Urinary bladder (tissue), 3 donors: ENCODE measurements at regions not wholly inside any gene's neighbourhood (a gene's known extent, or its start where the extent isn't known, plus 50 kb on each side); places are given as distances from the start of the nearest gene placed in this dataset.

Experiments
- DNase-seq: peaks from one replicate; pipeline ENCODE4 v3.0.0-alpha.2; 2015; ENCODE audit errors: extremely low spot score
- H3K27ac ChIP-seq: one replicate; pipeline ENCODE4 v1.5.1; 2013; ENCODE audit warnings: low read depth, mild to moderate bottlenecking, moderate library complexity
- H3K36me3 ChIP-seq: one replicate; pipeline ENCODE4 v1.6.1; 2013; ENCODE audit warnings: mild to moderate bottlenecking, moderate library complexity; ENCODE audit not compliant: insufficient read depth
- H3K4me1 ChIP-seq: one replicate; pipeline ENCODE4 v1.6.1; 2013; ENCODE audit warnings: mild to moderate bottlenecking, moderate library complexity; ENCODE audit not compliant: insufficient read depth
- H3K4me3 ChIP-seq: one replicate; pipeline ENCODE4 v1.5.1; 2013; ENCODE audit warnings: low read depth, low read length
- WGBS: extraction: QIAGEN DNeasy Blood & Tissue Kit; methylation state at CpG from one replicate; pipeline ENCODE4 v1.1.7; 2013; 5-methylcytosine and 5-hydroxymethylcytosine counted together
- donor health status: healthy with polysubstance abuse.
- donor health status: healthy.

DNA sequence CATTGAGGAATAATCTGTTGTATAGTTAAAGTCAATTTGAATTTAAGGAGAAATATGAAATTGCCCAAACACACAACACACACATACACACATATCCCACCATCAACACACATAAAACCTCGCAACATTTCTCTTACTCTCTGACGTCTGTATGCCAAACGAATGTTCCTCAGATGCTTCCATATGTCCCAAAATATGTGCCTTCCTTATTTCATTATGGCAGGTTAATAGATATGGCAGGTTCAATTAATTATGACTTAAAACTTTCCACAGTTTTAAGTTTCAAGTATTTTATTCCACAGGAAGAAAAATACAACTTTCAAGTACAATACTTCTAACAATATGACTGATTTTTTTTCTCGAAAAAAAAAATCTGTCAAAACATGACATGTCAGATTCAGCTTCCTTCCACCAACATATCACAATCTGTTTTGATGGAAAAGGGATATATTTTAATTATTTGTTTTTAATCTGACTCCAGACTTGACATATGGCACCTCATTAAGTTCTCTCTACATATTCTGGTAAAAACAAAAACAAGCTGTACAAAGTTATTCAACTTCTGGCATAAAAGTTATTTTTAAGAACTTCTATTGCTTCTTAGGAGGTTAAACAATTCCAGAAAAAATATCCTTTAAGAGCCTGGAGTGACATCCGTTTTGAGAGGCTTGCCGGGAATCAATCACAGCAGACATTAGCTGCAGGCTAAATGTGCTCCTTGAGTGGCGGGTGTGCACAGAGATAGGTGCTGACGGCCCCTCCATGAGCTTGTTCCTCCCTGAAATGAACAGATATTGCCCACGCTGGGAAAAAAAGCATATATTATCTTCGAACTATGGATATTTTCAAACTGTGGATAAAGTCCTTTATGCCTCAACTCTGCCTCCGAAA lies 812.7 kb downstream of the DCDC2C start:
- Histone ChIP-seq H3K4me1 (no peaks in the 10 kb centered on the region), H3K27ac (no peak overlapping the region), H3K4me3 (no peak overlapping the region), H3K36me3 (no peaks in the 10 kb centered on the region)
- 63% methylated on average over 11 of the region's 11 CpGs for WGBS
- no peak for DNase-seq

DNA sequence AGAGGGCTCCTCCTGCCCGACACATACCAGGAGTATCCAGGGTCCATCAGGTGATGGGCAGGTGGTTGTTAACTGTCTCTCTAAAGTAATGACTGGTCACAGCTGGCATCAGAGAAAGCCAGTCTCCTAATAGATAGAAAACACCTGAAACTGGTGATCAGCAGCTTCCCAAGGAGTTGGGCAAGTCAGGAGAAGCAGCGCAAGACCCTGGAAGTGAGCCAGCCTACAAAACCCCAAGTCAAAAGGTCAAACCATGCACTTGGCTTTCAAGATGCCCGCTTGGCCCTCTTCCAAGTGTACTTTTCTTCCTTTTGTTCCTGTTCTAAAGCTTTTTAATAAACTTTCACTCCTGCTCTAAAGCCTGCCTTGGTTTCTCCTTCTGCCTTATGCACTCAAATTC lies 815.2 kb downstream of the DCDC2C start:
- DNase-seq, result no peak
- WGBS, result 82% methylated on average over 3 of the region's 3 CpGs

DNA sequence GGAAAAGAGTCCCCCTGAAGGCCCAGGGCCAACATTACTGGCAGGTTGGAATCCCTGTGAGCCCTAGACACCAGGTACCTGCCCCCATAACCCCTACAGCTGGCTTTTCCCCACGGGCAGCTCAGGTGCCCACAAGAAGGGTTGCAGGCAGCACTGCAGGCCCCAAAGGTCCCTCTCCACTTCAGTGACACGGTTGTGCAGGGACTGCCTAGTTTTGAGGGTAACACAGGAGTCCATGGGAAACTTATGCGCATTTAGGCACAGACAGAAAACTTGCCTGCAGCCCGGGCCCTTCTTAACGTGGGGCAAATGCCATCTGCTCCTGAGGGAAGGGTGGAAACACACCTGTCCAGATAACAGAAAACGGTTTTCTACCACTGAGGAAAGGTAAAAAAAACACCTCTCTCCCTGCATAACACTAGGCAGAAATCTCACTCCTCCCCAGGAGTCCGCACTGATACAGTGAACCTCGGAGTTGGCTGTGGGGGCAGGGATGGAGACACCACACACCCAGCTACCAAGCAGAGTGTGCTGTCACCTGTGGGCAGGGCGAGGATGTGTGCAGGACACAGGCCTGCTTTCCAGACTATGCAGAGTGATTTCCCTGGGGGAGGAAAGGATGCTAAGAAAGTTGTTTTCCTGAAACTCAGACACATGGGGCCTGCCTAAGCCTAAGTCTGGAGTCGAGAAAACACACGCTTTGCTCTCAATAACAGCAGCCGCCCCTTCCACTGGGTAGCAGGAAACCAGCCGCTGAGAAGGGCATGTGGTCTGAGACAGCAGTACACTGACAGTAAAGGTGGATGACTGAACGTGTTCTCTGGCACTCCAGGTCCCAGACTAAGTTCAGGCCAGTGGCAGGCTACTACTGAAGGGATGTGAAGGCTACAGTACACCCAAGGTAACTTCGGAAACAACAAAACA lies 819.4 kb downstream of the DCDC2C start:
- no peak overlapping the region for H3K4me3 ChIP-seq
- H3K36me3 ChIP-seq, result no peaks in the 10 kb centered on the region
- no peak overlapping the region for H3K27ac ChIP-seq
- DNase-seq, result no peak
- no peaks in the 10 kb centered on the region for H3K4me1 ChIP-seq
- 85% methylated on average over 15 of the region's 15 CpGs for WGBS

More for the DNA sequence above, 815.2 kb downstream of the DCDC2C start:
- Histone ChIP-seq H3K36me3 (no peaks in the 10 kb centered on the region), H3K27ac (no peak overlapping the region), H3K4me3 (no peak overlapping the region), H3K4me1 (no peaks in the 10 kb centered on the region)

DNA sequence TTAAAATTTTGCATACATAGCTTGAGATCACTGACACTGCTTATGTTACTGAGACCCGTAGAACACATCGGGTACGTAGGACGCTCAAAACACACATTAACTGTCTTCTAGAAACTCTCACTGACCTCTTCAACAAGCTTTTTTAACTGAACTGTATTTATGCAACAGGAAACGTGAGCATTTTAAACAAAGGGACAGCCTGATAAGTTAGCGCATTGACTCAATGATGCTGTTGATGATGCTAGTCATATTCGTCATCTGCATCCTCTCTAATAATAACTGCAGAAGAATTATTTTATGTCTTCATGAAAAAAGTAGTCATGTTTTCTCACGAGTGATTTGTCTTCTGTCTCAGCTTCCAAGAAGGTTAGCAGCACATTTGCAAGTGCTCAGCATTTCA lies 824.0 kb downstream of the DCDC2C start:
- H3K4me3 ChIP-seq, result no peak overlapping the region
- H3K36me3 ChIP-seq, result no peaks in the 10 kb centered on the region
- H3K4me1 ChIP-seq, result no peaks in the 10 kb centered on the region
- no peak for DNase-seq
- 25% methylated on average over 8 of the region's 8 CpGs for WGBS
- H3K27ac ChIP-seq, result no peak overlapping the region

DNA sequence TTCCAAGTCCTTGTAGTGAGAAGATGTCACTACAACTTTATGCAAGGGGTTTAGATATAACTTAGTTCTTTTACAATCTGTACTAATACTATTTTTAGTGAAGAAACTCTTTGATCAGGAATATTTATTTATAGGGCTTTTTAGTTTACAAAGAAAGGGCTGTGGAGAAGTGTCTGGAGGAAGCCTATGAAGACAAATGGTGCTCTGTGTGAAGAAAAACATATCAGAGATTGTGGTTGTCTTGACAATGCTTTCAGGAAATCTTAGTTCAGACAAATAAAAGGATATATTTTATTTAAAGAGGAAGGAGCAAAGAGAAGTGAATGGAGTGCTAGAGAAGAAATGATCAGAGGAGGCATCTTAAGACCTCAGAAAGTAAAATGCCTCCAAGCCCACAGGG lies 824.9 kb downstream of the DCDC2C start:
- H3K4me1 ChIP-seq, result no peaks in the 10 kb centered on the region
- DNase-seq, result no peak
- no peak overlapping the region for H3K4me3 ChIP-seq
- H3K36me3 ChIP-seq, result no peaks in the 10 kb centered on the region
- H3K27ac ChIP-seq, result no peak overlapping the region

DNA sequence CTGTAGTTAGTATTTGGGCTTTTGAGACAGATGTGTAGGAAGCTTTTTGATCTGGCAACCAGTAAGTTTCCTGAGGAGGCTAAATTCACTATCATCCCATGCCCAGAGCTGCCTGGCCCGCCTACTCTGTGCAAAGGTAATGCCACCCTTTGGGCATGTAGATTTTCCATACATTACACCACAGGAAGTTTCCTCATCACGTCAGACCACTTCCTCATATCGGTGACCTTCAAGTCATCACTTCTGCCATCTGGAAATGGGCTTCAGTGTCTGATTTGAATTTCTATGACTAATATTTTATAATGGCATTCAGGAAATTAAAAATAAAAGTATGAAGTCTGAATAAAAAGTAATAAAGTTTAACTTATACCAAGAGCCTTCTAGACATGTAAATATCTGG lies 825.4 kb downstream of the DCDC2C start:
- WGBS, result 76% methylated on average over 3 of the region's 3 CpGs
- Histone ChIP-seq H3K27ac (no peak overlapping the region), H3K4me1 (no peaks in the 10 kb centered on the region), H3K4me3 (no peak overlapping the region), H3K36me3 (no peaks in the 10 kb centered on the region)
- DNase-seq, result no peak

DNA sequence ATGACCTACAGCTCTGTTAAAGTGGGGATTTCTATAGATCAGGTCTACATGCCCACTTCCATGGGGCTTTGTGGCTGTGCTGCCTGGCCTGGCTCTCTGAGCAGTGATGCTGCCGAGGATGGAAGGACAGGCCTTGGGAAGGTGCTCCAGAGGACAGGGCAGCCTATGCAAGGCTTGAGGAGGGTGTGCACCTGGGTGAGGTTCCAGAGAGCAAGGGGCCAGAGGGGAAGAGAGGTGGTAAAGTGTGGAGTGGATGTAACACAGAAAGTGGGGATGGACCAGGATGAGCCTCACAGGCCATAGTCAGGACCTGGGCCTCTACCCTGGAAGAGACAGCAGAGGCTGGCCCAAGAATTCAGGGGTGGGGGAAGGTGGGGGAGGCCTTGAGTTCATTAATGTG lies 826.4 kb downstream of the DCDC2C start:
- no peak overlapping the region for H3K4me3 ChIP-seq
- H3K36me3 ChIP-seq, result no peaks in the 10 kb centered on the region
- H3K4me1 ChIP-seq, result no peaks in the 10 kb centered on the region
- DNase-seq, result no peak
- H3K27ac ChIP-seq, result no peak overlapping the region
- 91% methylated on average over 1 of the region's 1 CpG for WGBS

DNA sequence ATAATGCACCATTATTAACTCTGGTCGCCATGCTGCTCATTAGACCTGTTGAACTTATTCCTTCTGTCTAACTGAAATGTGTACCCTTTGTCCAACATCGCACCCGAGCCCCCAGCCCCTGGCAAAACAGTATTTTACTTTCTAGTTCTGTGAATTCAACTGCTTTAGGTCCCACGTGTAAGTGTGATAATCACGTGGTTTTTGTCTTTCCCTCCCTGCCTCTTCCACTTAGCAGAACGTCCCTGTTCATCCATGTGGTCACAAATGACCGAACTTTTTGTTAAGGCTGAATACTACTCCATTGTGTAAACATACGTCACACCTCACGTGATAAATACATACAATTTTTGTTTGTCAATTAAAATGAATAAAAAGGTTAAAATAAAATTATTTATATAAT lies 826.9 kb downstream of the DCDC2C start:
- H3K4me3 ChIP-seq, result no peak overlapping the region
- 76% methylated on average over 9 of the region's 9 CpGs for WGBS
- no peak for DNase-seq
- no peak overlapping the region for H3K27ac ChIP-seq
- no peaks in the 10 kb centered on the region for H3K4me1 ChIP-seq
- H3K36me3 ChIP-seq, result no peaks in the 10 kb centered on the region

DNA sequence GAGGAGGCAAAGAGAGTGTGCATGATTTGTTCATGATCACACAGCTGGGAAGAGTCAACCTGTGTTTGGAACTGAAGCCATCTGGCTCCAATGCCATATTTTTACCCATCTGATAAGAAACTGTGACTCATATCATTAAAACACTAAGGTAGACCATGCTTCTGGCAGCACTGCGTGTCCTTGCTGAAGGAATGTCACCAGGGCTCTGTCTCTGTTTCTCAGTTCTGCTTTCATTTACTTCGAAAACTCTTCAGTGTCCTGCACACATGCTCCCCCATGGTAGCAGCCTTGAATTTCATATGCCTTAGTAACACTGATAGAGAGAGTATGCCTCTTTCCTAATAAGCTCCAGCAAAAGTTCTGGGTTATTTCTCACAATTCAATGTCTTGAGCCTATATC lies 830.4 kb downstream of the DCDC2C start:
- no peak overlapping the region for H3K4me3 ChIP-seq
- no peaks in the 10 kb centered on the region for H3K4me1 ChIP-seq
- H3K27ac ChIP-seq, result no peak overlapping the region
- 73% methylated on average over 2 of the region's 2 CpGs for WGBS
- DNase-seq, result no peak
- H3K36me3 ChIP-seq, result no peaks in the 10 kb centered on the region

DNA sequence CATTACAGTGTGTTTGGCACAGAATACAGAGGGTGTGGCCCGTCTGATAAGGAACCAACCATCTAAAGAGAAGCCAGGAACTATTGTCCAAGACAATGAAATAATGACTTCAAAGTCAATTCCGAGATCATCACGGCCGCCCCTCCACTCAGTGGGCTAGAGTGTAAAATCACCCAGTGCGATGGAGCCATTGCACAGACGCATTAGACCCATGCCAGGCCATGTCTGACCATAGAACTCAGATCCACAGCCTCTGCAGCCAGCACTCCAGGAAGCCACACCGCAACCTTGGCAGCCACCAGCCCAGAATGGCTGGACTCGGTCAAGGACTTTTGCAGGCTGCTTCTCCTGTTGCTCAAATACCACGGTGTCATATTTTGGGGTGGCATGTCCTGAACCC lies 835.7 kb downstream of the DCDC2C start:
- 88% methylated on average over 9 of the region's 9 CpGs for WGBS
- H3K4me3 ChIP-seq, result no peak overlapping the region
- no peak overlapping the region for H3K27ac ChIP-seq
- no peaks in the 10 kb centered on the region for H3K36me3 ChIP-seq
- DNase-seq, result no peak
- no peaks in the 10 kb centered on the region for H3K4me1 ChIP-seq

DNA sequence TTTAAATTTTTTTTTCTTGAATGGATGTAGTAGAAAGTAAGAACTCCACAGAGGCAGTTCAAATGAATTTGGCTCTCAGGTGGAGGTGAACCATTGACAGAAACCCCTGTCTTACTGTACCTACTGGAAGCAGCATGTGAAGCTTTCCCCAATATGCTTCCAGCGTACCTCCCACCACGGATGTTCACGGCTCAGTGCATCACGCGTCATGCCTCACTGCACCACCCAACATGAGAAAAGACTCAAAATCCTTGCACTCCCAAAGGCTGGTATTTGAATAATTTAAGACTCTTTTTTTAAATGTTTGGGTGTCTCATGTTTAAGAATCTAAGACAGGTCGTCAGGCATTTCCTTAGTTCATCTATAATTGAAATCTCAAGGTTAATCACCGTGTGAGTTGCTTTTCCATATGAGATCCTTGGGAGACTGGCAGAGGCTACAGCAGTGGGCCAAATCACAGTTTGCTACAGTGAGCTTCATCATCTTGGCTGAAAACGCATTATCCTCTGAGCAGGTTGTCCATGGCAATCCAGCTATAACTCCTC lies 846.4 kb downstream of the DCDC2C start:
- no peaks in the 10 kb centered on the region for H3K36me3 ChIP-seq
- H3K4me3 ChIP-seq, result no peak overlapping the region
- H3K27ac ChIP-seq, result no peak overlapping the region
- WGBS, result 90% methylated on average over 8 of the region's 8 CpGs
- DNase-seq, result no peak
- no peaks in the 10 kb centered on the region for H3K4me1 ChIP-seq

DNA sequence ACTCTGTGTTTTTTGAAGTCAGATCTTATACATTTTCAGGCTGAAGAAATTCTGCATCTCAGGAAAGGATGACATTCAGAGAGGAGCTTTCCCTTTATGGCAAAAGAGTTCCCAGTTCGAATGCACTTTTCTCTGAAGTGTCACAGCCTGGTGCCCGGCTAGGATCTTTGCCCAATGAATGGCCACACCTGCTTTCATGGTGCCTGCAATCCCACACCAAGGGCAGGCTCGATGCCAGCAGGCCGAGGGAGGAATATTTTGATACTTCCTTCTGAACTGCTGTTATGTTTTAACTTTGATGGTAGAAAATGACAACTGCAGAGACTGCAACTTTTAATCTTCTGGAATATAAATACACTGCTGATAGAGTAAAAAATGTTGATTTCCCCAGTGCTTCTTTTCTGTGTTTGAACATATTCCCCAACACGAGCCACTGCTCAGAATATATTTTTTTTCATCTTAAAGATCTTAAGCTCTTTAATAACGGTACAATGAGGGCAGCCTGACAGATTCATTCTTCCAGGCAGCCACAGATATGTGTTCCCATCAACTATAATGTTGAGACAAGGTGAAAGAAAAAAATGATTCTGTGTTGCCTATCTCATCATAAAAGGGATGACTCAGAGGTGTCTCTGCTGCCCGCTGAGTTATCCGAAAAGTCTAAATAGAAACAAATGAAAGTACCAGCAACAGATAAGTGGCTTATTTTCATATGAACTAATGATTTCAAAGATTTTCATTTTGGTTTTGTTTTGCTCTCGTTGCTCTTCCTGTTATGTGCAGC lies 848.5 kb downstream of the DCDC2C start:
- no peak overlapping the region for H3K4me3 ChIP-seq
- no peak overlapping the region for H3K27ac ChIP-seq
- DNase-seq, result no peak
- no peaks in the 10 kb centered on the region for H3K36me3 ChIP-seq
- no peaks in the 10 kb centered on the region for H3K4me1 ChIP-seq
- 32% methylated on average over 9 of the region's 9 CpGs for WGBS

DNA sequence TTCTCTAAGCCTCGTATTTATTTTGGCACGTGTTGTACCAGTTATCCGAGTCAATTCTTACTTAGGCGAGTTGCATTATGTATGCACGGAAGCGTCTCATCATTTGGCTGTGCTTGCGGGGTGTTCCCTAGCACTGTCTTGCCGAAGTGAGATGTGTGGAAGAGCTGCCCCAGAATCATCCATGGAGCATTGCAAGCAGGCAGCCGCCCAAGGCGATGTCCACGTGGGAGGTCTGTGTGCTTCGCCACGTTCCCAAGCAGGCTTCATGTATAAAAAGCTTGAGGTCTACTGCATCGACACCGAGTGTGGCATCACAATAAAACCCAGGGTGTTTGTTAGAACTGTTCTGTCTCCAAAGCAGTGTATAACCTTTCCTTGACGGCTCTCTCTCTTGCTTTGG lies 849.9 kb downstream of the DCDC2C start:
- H3K36me3 ChIP-seq, result no peaks in the 10 kb centered on the region
- no peaks in the 10 kb centered on the region for H3K4me1 ChIP-seq
- H3K27ac ChIP-seq, result no peak overlapping the region
- 59% methylated on average over 16 of the region's 16 CpGs for WGBS
- DNase-seq, result no peak
- no peak overlapping the region for H3K4me3 ChIP-seq
